GM18502 (cell line): ENCODE measurements at regions not wholly inside any gene's neighbourhood (a gene's known extent, or its start where the extent isn't known, plus 50 kb on each side); places are given as distances from the start of the nearest gene placed in this dataset.

Experiments used
- ATAC-seq: cut with Tn5 transposase; IDR thresholded peaks from one replicate; pipeline ENCODE4 v1.9.1; 2021; ENCODE audit warnings: mild to moderate bottlenecking; ENCODE audit not compliant: unreplicated experiment, poor library complexity

GRCh38 chr13:40193286-40194223 is 472.9 kb downstream of the FOXO1 start:
- ATAC-seq, result no peak

- no peak for ATAC-seq
These were observed 472.1 kb downstream of the FOXO1 start for GRCh38 chr13:40194224-40194806.

DNA sequence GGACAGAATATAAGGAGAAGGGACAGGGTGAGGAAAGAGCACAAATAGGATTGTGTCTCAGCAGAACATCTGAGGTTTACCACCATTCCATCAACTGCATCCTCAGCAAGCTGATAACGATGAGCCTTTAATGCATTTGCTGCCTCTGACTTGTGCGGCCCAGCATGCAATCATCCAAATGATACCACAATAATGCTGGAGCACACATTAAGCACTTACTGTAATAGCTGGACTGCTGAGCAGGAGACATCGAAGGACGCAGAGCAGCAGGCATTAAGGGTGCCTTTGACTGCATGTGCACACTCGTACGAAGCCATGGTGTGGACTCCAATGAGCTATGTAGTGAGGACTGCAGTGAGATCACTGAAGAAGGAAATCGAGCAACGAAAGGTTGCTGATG is 469.4 kb downstream of the FOXO1 start:
- no peak for ATAC-seq

DNA sequence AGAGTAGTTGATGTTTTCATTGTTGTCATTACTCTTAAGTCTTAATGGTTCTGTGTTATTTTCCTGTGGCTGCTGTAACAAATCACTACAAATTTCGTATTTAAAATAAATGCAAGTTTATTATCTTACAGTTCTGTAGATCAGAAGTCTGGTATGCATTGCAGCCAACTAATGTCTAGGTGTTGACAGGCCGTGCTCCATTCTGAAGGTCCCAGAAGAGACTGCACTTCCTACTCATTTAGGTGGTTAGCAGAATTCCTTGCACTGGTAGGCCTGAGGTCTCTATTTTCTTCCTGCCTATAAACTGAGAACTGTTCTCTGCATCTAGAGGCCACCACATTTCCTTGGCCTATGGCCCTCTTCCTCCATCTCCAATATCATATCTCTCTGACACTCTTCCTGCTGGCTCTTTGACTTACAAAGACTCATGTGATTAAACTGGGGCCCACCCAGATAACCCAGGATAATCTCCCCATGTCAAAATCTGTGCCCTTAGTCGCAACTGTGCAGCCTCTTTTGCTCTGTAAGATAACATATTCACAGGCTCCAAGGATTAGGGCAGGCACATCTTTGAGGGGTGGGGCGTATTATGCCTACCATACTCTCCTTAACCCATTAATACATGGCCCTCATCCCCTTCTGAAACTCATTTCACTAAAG is 468.4 kb downstream of the FOXO1 start:
- no peak for ATAC-seq

- no peak for ATAC-seq
These were observed 466.0 kb downstream of the FOXO1 start for GRCh38 chr13:40200273-40200978.

DNA sequence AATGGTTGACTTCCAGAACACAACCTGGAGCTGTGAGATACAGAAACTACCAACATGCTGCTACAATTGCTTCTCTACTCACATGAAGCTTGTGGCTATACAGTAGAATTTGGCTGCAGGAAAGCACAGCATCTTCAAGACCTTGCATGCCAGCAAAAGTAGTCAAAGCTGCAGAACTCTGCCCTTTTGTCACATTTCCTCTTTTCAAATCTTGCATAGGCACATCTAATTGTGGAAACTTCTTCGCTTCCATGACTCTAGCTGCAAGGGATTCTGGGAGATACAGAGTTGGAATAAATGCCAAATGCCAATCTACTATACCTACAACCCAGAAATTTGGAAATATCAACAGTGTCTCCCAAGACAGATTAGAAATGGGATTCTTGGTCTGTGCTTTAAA is 462.2 kb downstream of the FOXO1 start:
- ATAC-seq, result no peak

DNA sequence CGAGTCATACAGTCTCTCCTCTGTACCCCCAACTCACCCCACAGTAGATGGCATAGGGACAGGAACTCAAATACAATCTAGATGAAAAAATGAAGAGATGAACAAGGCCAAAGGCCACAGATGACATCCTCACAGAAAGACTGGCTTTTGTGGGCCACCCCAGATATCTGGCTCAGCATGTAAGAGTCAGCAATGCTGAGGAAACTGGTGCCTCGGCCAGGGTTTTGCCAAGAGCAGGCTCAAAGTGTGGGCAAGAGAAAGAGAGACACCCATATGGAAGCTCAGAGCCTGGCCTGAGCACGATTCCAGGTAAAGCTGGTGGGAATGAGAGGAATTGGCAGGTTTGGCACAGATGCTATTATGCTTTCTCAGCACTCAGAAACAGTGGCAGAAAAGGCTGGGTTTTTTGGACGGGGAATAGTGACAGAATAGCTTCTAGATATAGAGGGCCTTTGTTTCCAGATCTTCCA is 460.6 kb downstream of the FOXO1 start:
- no peak for ATAC-seq

DNA sequence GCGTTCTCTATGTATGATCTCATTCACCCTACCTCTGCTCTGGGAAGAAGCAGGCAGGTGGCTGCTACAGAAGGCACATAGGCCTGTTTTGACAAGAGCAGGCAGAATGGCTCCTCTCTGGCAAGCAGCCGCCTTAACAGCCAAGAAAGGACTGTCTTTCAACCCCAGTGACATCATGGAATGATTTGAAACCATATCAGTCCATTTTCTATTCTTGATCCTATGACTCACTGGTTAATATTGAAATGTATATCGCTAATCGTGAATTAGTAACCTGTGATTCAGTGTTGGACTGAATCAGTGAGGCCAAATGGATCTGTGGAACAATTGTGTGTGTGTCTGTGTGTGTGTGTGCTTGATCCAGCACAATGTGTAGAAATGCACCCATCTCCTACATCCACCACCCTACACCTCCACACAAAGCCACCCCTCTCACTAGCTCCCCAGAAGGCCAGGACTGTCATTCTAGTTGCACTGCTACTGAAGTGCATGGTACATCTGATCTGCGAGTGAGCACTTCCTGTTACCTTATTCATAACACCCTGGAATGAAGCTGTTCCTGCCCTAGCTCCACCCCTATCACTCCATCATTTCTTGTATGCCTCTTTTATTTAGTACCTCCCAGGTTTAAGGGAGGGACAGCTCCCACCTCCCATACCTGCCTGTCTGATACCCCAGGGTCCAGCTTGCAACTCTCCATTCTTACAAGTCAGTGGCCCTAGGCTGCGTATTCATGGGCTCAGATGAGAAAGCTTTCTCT is 460.0 kb downstream of the FOXO1 start:
- ATAC-seq, result peak; percentile 72

DNA sequence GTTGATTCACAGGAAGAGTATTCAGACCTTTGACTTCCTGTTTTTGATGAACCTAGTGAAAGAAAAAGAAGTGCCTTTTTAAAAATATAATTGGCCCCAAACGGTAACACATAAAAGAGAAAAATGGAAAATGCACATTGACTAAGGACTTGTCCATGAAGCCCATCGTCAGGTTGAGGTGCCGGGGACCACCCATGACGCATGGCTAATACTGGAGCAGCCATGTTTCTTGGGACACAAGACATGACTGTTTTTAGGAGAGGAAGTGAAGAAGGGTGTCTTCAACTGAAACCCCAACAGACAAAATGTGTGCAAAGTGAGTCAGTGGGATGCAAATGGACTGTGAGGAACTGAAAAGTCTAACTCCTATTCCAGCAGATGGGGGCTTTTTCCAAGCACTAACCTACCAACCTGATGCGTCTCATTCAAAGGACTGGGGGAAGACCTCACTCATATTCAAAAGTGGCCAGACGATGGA is 459.4 kb downstream of the FOXO1 start:
- peak; percentile 82 for ATAC-seq

DNA sequence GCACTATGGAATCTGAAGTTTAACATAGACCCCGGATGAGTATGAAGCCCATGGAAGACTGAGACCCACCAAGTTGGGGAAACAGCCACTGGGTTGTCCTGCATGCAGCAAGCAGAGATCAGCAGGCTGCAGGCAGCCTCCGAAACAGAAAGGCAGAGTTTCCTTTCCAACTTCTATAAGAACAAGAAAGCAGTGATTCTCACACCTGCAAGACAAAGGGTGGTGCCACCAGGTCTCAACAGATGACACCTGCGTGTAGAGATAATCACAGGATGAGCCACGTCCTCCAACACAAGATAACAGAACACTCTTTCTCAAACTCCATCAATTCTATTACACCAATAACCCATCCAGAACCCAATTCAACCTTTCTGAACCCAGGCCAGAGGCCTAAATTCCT is 457.9 kb downstream of the FOXO1 start:
- ATAC-seq, result no peak

DNA sequence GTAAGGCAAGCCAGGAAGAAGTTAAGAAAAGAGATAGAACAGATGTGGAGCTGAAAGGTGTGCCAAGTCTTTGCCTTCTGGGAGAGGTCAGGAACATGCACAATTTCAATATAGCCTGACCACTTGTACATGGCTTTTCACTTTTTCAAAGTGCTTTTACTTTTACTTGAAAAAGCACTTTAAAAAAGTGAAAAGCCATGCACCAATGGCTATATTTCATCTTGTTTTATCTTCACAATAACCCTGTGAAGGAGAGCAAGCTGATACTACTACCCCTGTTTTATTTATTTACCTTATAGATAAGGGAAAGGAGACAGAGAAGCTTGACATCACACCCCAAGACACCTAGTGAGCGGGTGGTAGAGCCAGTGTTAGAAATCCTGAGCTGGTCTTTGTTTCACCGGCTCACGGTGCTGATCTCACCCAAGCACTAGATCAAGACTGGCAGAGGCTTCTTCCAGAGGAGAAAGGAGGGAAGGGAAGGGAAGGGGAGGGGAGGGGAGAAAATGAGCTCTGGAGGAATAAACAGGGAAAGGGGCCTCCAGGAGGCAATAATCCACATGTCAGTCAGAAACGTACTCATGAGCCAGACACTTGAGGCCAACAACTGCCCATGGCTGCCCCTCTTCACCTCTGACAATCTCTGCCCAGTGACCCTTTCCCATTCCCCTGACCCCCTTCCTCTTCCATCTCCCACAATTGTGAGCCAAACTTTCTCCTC is 455.4 kb downstream of the FOXO1 start:
- ATAC-seq, result no peak

- ATAC-seq, result no peak
These were observed 454.9 kb downstream of the FOXO1 start for GRCh38 chr13:40211586-40211968.

DNA sequence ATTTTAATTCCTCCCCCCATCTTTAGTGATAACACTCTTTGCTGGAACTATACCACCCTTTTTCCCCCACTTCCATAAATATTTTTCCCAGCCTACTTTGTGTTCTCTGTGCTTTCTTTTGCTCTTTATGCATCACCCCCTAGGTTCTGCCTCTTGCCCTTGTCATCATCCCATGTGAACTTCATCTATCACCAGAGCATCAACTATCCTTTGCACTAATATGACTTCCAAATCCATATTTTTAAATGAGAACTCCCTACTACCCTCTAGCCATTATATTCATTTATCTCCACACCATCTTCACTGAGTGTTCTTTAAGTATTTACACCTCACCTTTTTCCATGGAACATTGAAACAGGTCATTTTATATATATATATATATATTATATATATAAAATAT is 452.7 kb downstream of the FOXO1 start:
- ATAC-seq, result no peak

- ATAC-seq, result no peak
These were observed 451.1 kb downstream of the FOXO1 start for GRCh38 chr13:40215311-40215710.

DNA sequence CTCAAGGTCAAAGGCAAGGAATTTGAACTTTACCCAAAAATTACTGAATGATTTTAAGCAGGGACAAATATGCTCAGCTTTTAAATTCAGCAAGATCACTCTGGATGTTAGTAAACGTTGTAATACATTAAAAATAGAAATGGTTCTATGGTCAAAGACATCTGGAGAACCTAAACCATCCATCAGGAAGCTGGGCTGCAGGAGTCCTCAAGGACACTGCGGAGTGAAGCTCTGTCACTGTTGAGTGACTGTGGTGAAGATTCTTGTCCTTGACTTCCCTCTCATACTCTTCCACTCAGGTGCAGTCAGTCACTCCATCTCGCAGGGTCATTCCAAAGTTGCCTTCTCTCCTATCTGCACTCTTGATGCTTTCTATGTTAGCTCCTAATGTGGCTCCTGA is 450.7 kb downstream of the FOXO1 start:
- ATAC-seq, result no peak

- no peak for ATAC-seq
These were observed 448.8 kb downstream of the FOXO1 start for GRCh38 chr13:40217675-40218074.

- no peak for ATAC-seq
These were observed 446.0 kb downstream of the FOXO1 start for GRCh38 chr13:40220299-40220935.

DNA sequence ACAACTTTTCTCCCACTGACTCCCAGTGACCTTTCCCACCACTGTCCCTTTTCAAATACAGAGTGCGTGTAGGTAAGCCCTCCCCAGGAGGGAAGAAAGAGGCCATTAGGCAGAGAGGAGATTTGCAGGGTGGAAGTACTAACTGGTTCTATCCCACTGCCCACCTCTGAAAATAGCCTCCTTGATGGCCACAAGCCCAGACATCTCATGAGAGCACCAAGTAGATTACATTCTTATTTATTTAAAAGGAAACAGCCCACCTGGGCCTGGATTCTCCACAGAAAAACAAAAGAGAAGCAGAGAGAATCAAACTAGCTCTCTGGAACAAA is 445.3 kb downstream of the FOXO1 start:
- ATAC-seq, result no peak
